ENCODE measurements at regions not wholly inside any gene's neighbourhood (a gene's known extent, or its start where the extent isn't known, plus 50 kb on each side); places are given as distances from the start of the nearest gene placed in this dataset.
"Not testable (repeated sequence)": the region's sequence is repeated elsewhere in the genome, so short reads cannot be mapped to it uniquely, and the experiment has no call there.

DNA sequence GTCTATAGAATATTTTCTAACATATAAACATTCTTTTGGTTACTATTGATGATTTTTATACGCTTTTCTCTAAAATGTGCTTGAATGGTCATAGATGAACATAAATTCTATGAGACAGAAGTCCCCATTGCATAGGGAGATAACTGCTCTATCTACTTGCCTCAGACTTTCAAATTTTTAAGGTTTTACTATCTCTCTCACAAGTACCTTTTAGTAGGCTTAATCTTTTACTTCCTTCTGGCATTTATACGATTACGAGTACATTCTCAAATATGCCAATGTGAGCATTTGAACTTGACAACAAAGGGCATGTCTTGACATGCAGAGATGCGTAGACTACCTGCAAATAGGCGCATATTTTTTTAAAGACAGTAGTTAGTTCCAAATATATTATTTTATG is 935.9 kb upstream of the LRATD1 start:
- no peak for DNase-seq (ENCODE audit: low read depth)

DNA sequence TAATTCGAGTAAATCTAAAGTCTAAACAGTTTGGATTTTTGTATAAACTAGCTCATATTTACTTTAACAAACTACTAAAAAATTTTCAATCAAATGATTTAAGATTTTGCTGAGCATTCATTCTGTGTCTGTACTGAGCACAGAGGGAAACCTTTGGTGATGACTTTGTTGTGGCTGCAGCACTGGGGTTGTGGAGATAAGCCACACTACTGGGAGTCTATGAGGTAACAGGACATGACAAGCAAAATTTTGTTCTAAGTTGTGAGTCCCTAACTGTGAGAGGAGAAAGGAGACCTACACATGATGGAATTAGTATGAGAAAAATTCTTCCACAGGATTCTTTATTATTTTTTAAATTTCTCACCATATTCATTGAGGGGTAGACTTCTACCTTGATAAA is 933.7 kb upstream of the LRATD1 start:
- DNase-seq (ENCODE audit: low read depth), result no peak

DNA sequence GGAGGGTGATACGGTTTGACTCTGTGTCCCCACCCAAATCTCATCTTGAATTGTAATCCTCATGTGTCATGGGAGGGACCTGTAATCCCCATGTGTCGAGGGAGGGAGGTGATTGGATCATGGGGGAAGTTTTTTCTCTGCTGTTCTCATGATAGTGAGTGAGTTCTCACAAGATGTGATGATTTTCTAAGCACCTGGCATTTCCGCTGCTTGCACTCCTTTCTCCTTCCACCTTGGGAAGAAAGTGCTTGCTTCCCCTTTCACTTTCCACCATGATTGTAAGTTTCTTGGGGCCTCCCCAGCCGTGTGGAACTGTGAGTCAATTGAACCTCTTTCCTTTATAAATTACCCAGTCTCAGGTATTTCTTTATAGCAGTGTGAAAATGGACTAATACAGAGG is 932.6 kb upstream of the LRATD1 start:
- not testable (repeated sequence) for DNase-seq (ENCODE audit: low read depth)

DNA sequence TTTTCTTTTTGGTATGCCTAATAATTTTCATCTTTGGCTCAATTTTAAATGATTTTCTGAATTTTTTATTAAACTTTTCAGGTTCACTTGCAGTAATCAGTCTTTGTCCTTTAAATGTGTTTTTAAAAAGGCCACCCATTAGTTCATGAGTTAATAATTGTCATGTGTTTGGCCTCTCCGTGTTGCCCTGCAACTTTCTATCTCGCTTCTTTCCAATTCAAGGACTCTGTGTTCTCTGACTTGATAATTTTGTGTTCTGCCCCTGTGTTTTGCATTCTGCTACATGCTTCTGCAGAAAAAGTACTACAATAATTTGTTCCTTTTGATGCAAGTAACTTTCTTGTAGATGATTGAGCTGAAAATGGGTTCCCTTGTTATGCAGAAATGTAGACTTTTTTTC is 921.4 kb upstream of the LRATD1 start:
- DNase-seq (ENCODE audit: low read depth), result no peak

DNA sequence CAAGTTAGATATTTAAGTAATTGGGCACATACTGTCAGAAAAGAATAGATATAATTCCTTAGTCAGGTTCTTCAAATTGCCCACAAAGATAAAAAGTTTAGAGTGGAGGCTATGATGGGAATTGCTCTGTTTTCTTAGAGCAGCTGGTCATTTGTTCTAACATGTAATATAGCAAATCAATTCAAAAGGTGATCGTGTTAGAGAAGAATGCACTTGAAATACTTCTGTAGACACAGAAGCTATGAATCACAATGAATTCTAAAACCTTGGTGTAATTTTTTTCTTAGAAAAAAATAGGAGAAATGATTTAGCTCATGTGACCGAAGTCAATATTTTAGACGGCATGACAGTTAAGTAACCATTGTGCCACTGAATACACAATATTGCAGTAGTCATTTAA is 918.1 kb upstream of the LRATD1 start:
- no peak for DNase-seq (ENCODE audit: low read depth)

DNA sequence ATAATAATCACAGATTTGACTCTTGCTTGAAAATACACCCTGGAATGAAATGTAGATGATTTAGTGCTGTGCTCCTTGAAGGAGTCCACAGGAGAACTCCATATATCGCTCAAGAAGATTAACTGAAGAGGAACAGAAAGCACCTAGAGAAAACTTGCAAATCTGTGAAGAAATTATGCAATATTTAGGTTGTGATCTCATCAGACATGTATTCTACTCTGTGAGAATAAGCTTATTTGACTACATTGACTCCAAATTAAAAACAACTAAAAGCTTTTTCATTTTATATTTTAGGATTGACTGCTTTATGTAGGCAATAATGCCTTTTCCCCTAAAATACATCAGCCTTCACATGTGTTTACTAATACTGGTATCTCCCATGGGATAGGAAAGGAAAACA is 906.6 kb upstream of the LRATD1 start:
- no peak for DNase-seq (ENCODE audit: low read depth)

DNA sequence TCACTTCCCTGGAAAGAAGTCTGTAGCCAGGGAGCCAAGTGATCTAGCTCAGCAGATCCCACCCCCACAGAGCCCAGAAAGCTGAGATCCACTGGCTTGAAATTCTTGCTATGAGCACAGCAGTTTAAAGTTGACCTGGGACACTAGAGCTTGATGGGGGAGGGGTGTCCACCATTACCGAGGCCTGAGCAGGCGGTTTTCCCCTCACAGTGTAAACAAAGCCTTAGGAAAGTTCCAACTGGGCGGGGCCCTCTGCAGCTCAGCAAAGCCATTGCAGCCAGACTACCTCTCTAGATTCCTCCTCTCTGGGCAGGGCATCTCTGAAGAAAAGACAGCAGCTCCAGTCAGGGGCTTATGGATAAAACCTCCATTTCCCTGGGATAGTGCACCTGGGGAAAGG is 887.2 kb upstream of the LRATD1 start:
- DNase-seq (ENCODE audit: low read depth), result no peak

DNA sequence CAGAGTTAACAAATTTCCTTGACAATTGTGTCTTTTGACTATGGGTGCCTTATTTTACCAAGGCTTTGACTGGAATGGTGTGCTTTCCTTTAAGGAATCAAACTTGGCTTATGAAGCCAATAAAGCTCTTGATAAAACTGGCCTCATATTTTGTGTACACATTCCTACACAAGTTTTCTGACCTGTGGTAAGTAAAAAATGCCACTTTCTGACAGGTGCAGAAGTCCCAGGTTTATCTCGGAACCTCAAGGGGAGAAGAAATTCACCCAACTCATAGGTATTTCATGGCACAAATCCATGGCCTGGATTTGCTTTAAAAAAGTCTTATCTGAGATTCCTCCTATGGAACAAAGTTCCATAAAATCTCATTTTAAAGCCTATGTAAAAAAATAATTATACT is 880.6 kb upstream of the LRATD1 start:
- no peak for DNase-seq (ENCODE audit: low read depth)

DNA sequence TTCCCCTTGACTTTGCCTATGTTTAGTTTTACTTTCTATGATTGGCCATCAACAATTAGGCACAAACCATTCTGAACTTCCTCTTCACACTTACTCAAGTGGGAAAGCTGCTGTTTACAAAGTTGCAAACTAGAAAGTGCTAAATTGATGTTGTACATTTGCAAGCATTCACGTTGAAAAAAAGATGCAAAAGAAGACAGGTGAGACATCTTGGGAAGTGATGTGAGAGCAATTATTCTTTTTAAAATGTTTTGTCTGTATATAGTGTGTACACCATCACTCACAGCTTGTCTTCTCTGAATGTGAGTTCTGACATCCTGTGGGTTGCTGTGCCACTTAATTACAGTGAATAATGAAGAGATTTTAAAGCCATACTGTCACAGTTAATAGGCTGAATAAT is 874.1 kb upstream of the LRATD1 start:
- no peak for DNase-seq (ENCODE audit: low read depth)

DNA sequence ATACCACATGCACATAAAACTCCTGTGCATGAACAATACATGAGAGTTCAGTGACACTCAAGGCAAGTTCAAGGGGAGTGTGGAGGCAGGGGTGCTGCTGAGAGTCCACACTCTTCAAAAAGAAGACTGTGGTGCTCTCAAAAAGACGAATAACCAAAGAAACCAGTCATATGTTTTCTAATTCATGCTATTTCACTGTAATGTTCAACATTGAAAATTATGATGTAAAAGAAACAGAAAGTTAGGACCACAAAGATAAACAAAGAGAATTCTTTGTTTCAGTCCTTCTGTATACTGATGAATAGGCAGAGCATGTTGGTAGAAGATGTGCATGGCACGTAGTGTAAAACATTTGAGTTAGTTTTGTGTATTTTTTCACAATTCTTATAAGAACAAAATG is 864.2 kb upstream of the LRATD1 start:
- no peak for DNase-seq (ENCODE audit: low read depth)

DNA sequence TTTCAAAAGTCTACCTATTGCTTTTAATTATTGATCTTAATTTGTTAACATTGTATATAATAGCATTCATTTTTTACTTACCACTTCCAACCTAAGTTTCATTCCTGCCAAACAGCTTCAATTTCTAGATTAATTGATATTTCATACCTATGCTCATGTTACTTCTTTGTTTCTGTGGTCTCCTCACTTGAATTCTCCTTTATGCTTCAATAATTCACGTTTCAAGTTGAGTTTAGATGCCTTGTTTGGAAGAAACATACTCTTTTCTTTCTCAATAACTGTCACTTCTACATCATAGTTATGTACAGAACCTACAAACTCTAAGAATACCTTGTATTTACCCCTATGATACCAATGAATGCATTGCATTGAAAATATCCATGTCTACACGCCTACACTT is 862.2 kb upstream of the LRATD1 start:
- no peak for DNase-seq (ENCODE audit: low read depth)

DNA sequence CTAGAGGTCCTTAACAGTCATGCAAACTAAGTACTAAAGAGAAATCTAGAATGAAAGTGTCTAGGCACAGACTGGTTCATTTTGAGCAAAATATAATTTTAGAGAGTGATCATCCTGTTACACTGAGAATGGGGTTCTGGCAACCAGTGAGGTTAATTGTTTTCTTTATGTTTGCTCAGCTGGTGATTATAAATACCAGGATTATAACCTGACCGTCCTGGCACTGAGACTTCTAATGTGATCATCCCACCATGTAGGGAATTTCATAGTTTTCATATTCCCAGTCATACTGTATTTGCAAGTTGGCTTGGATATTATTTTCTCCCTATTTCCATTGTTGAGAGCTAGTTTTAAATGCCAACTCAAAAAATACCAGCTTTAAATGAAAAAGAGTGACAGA is 852.5 kb upstream of the LRATD1 start:
- DNase-seq (ENCODE audit: low read depth), result no peak

DNA sequence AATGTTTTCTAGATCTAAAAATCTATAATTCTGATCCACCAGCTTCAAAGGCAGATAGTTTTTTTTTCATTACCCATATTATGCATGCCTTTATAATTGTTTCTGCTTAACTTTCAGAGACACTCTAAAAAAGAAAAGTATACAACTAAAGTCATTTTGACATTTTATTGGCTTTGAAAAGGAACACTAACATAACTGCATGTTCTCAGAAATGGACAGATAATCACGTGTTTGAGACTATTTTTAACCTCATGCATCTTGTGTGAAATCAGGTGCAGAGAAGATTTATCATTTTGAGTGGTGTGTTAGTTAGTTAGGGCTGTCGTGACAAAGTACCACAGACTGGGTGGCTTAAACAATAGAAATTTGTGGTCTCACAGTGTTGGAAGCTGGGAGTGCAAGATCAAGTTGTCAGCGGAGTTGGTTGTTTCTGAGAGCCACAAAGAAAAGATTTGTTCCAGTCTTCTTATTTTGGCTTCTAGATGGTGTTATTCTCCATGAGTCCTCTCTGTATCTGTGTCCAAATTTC is 841.4 kb upstream of the LRATD1 start:
- no peak for DNase-seq (ENCODE audit: low read depth)

DNA sequence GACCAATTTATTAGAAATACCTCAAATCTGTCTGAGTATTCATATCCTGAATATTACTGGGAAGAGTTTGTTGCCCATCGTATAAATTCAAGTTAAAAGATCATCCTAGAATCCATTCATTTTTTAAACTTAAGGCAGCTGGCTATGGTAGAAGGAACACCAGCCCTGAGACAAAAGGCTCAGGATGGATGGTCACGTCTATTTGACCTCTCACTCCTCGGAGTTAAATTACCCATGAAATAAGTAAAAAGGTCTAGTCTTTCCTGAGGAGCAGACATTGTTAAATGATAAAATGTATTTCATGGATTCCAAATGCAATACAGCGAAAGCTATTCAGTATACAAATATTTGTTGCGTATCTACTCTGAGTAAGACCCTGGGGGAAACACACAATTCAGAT is 826.0 kb upstream of the LRATD1 start:
- no peak for DNase-seq (ENCODE audit: low read depth)

DNA sequence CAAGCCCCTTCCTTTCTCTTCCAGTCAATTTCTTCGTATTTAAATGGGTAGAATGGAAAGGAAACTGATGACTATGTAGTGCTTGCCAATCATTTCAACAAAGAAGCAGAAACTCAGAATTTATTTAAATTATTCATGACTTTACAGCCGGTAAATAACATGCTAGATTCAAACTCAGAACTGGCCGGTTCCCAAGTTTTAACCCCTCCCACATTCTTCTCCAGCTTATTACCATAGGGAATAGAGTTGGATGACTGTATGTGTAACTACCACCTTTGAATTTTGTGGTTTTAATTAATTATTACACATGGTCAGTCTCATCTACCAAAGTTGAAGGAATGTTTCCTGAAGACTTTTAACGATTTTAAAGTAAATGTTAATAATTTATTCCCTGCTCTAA is 819.3 kb upstream of the LRATD1 start:
- DNase-seq (ENCODE audit: low read depth), result no peak

DNA sequence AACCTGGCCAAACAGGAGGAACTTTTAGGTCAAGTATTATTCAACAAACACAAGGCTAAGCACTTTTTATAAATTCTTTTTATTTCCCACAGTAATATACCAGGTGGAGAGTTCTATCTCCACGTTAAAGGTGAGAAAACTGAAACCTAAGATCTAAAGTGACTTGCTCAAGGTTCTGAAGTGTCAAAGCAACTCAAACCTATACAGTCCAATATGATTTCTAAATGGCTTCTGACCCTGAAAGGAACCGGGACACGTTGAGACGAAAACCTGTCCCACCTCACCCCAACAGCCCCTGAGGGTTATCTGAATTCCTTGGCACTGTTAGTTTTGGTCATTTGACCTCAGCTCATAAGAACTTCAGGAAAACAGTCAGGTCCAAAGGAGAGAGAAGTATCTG is 814.5 kb upstream of the LRATD1 start:
- DNase-seq (ENCODE audit: low read depth), result no peak

DNA sequence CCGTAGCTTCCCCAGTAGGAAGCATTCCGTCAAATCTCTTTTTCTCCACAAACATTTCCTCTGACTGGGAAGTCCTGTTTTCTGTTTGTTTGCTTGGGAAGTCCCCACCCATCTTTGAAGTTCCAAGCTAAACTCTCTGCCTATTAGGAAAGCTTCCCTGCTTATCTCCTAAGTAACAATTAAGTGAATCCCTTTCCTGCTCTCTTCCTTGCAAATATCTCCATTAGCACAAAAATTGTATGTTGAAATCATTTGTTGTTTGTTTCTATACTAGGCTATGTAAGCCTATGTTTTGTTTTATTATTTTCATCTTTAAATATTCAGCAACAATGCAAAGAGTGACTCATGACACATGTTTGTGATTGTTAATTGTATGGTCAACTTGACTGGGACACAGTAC is 812.6 kb upstream of the LRATD1 start:
- DNase-seq (ENCODE audit: low read depth), result no peak

DNA sequence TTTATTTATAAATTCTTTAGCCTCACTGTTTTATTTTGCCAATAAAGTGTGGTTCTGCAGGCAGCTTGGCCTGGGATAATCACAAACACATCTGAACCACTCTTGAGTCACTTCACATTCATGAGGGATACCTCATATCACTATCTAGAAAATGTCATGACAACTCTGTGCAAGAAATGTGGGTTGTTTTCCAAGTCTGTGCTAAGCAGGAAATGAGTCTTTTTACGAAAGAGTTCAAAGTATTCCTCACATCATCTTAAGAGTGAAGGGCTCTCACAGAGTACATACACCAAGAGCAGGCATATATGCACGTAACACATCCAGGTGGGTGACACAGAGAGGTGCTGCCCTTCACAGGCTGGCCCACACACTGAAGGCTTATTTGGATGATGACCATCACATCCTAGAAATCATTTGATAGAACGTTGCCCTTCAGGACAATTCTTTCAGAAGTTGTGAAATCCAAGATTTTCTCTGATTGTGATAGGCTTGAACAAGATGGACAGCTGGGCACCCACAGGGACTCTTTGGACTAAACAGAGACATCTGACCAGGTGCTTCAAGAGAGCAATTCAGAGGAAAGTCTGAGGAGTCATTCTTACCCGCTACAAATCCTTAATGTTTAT is 811.1 kb upstream of the LRATD1 start:
- DNase-seq (ENCODE audit: low read depth), result peak; percentile 26

DNA sequence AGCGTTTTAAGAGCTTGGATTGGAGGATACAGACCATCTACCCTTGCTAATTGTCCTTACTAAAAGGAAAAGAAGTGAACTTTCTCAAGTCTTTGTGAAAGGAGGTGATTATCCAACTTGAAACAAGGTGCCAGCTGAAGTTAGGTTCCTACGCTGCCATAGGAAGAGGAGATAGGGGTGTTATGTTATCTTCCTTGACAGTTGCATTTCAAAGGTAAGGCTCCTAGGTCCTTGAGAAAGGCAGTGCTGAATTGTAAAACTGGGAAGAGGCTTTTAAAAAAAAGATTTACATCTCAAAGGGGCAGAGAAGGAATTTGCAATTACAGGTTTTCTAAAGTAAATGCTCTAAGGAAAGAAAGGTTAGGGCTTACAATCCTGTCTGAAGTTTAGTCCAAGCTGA is 810.2 kb upstream of the LRATD1 start:
- DNase-seq (ENCODE audit: low read depth), result no peak

DNA sequence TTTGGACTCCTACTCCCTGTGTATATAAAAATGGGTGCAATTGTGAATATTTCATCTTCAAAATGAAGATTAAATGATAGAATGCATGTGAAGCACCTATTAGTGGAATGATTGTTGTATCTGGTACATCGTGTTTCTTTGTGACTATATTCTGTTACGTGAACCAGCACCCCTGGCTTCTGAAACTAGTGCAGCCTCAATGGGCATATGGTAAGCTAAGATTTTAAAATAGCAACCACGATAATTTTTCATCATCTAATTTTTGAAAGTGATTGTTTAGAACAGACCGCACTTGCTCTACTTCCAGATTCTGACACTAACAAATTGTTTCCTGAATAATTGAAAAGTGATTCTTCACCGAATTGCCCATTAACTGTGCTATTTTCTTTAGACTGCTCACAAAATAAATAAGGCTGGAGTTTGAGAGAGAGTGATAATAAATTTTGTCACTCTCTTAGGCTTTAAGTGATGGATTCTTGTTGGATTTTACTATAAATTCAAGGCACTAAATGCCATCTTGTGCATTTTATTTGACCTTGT is 806.1 kb upstream of the LRATD1 start:
- DNase-seq (ENCODE audit: low read depth), result no peak

DNA sequence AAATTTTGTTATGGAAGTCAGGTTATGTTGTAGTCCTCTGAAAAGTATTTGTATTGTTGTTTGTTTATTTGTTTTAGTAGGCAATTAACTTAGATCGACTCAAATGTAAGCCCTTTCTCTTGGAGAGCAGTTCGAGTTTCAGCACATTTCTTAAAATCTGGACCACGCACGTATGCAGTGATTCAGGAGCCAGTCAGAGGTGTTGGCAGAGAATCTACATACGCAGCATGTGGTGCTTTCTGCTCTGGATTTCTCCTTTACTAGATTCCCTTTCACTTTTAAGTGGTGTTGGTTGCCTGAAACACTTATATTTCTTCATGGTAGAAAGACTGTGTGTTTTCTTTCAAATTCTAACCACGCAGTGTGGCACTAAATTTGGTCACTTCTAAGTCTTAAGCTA is 773.9 kb upstream of the LRATD1 start:
- no peak for DNase-seq (ENCODE audit: low read depth)

DNA sequence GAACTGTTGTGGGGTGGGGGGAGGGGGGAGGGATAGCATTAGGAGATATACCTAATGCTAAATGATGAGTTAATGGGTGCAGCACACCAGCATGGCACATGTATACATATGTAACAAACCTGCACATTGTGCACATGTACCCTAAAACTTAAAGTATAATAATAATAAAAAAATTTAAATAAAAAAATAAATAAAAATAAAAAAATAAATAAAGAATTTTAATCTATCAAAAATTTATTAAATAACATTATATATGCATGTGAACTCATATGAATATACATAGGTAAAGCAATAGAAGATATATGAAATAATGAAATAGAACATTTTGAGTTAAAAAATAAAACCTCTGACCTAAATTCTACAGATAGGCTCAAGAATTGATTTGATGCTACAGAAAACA is 764.2 kb upstream of the LRATD1 start:
- DNase-seq (ENCODE audit: low read depth), result not testable (repeated sequence)

DNA sequence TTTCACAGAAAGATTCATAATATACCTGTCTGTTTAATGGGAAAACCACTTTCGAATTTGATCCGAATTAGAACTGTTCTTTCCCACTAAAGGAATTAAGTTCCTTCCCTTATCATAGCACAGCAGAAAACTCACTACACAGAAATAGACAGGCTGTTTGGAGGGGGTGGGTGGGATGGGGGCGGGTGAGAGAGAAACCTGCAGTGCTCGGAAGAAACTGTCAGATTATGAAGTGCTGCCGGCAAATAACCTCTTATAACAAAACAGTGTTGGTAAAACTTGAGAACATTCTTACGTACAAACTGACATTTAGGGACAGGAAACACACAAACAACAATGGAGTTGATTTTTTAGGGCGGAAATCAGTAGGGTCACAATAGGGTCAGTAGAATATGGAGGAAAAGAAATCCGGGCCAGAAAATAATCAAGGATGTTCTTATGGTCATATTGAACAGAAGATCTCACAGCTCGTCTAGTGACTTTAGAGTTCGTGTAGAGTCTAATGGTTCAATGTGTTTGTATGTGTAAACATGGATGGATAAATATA is 756.0 kb upstream of the LRATD1 start:
- DNase-seq (ENCODE audit: low read depth), result no peak

DNA sequence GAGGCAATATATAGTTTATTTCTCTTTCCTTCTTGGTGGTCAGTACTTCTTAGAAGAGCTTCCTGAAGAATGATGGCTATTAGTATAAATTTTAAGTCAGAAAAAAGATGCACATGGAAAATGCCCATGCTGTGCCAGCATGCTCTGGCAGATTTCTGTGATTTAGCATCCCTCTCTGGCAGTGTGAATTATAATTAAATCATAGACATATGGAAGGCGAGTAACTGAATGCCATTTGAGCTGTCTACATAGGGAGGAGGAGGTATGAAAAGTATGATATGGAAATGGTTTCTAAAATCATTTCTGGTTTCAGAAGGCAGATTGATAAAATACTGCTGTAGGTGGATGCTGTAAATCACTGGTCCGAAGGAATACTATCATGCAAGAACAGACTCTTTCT is 754.9 kb upstream of the LRATD1 start:
- DNase-seq (ENCODE audit: low read depth), result no peak
